Vagina (tissue), 2 donors: ENCODE measurements at regions not wholly inside any gene's neighbourhood (a gene's known extent, or its start where the extent isn't known, plus 50 kb on each side); places are given as distances from the start of the nearest gene placed in this dataset.

Experiments
- CTCF ChIP-seq, 3 experiments: fragments of 450-650 bp in 2 of 3; fragments of 200-600 bp in 1 of 3; sonication (generic) in 1 of 3; IDR thresholded peaks; one replicate each; pipeline ENCODE4 v1.5.1; 2017 to 2019; ENCODE audit warnings: antibody characterized with exemption in 3 of 3, mild to moderate bottlenecking in 2 of 3, moderate library complexity in 2 of 3
- POLR2AphosphoS5 ChIP-seq, 2 donors: sonication (generic); formaldehyde crosslinking; IDR thresholded peaks; one replicate each; pipeline ENCODE4 v1.9.0; 2017; ENCODE audit warnings: antibody characterized with exemption in 2 of 2, mild to moderate bottlenecking in 2 of 2, low read depth in 1 of 2; ENCODE audit not compliant: insufficient read depth in 1 of 2

- TF ChIP-seq POLR2AphosphoS5 (IDR thresholded peaks at IDR 0.05; ENCODE audit: insufficient read depth in 1 of 2, low read depth in 1 of 2) (no peak), CTCF (IDR thresholded peaks at IDR 0.05) (no peak)
Measured at GRCh38 chr5:6041977-6042550, 336.3 kb downstream of the MED10 start.
